PC-3 (cell line): ENCODE measurements at regions not wholly inside any gene's neighbourhood (a gene's known extent, or its start where the extent isn't known, plus 50 kb on each side); places are given as distances from the start of the nearest gene placed in this dataset.

ENCODE experiments used
- ATAC-seq: fragments of 200-7000 bp; cut with Tn5 transposase; 2 replicates; pipeline ENCODE4 v1.9.1; 2020; ENCODE audit warnings: mild to moderate bottlenecking, moderate library complexity
- BruUV-seq: library from RNA; stranded (reverse); fragments of 400-500 nt; replicated peaks from 2 replicates; lab custom pipeline; 2021; lab: Mats Ljungman, UMichigan
- CTCF ChIA-PET: fragments of 300-600 bp; sonication (Branson Sonifier 250); formaldehyde crosslinking; loops from one replicate; lab custom pipeline; 2022; ENCODE audit warnings: antibody characterized with exemption; lab: Charles Lee
- POLR2A ChIA-PET: fragments of 300-600 bp; sonication (Branson Sonifier 250); formaldehyde crosslinking; loops from one replicate; lab custom pipeline; 2022; ENCODE audit warnings: antibody characterized with exemption; ENCODE audit not compliant: unreplicated experiment; lab: Charles Lee
- DNase-seq: peaks from one replicate; pipeline ENCODE4 v3.0.0-alpha.2; 2015
- H2AFZ ChIP-seq: fragments of 300-600 bp; sonication (generic); 2 replicates; pipeline ENCODE4 v1.6.0; 2016; ENCODE audit warnings: antibody characterized with exemption, low read length
- H3F3A ChIP-seq: fragments of 300-600 bp; sonication (generic); one replicate; pipeline ENCODE4 v1.6.0; 2017; ENCODE audit warnings: antibody characterized with exemption, low read length, control low read depth, mild to moderate bottlenecking; ENCODE audit not compliant: unreplicated experiment
- H3K27ac ChIP-seq: fragments of 300-600 bp; sonication (generic); 2 replicates; pipeline ENCODE4 v1.5.1; 2016; ENCODE audit warnings: mild to moderate bottlenecking, low read length
- H3K27me3 ChIP-seq: fragments of 300-600 bp; sonication (generic); 2 replicates; pipeline ENCODE4 v1.6.1; 2016; ENCODE audit warnings: low read length, mixed read lengths
- H3K36me3 ChIP-seq: fragments of 300-600 bp; sonication (generic); 2 replicates; pipeline ENCODE4 v1.6.1; 2016; ENCODE audit warnings: low read depth, mixed run types, low read length, mixed read lengths
- H3K4me1 ChIP-seq: fragments of 300-600 bp; sonication (generic); 2 replicates; pipeline ENCODE4 v1.5.1; 2016; ENCODE audit warnings: low read length; ENCODE audit not compliant: insufficient read depth
- H3K4me2 ChIP-seq: fragments of 300-600 bp; sonication (generic); 2 replicates; pipeline ENCODE4 v1.6.0; 2016; ENCODE audit warnings: low read length
- H3K4me3 ChIP-seq: fragments of 300-600 bp; sonication (generic); 2 replicates; pipeline ENCODE4 v1.5.1; 2016; ENCODE audit warnings: mild to moderate bottlenecking, low read length, mixed read lengths
- H3K79me2 ChIP-seq: fragments of 300-600 bp; sonication (generic); 2 replicates; pipeline ENCODE4 v1.6.1; 2017; ENCODE audit warnings: low read length, mixed read lengths
- H3K9ac ChIP-seq: fragments of 300-600 bp; sonication (generic); 2 replicates; pipeline ENCODE4 v1.6.0; 2016; ENCODE audit warnings: mild to moderate bottlenecking, low read length
- H3K9me2 ChIP-seq: fragments of 300-600 bp; sonication (generic); replicated peaks from 2 replicates; pipeline ENCODE4 v1.6.1; 2016; ENCODE audit warnings: mixed run types, low read length, mixed read lengths
- H3K9me3 ChIP-seq: fragments of 300-600 bp; sonication (generic); 2 replicates; pipeline ENCODE4 v1.6.1; 2016; ENCODE audit warnings: low read length, mixed read lengths
- H4K20me1 ChIP-seq: fragments of 300-600 bp; sonication (generic); 2 replicates; pipeline ENCODE4 v1.6.1; 2016; ENCODE audit warnings: low read length, mixed read lengths
- CTCF ChIP-seq: fragments of 300-600 bp; sonication (generic); conservative IDR thresholded peaks from 2 replicates; pipeline ENCODE4 v1.5.1; 2017; ENCODE audit warnings: antibody characterized with exemption, low read depth, mild to moderate bottlenecking, low read length
- EZH2 ChIP-seq: fragments of 300-600 bp; sonication (generic); IDR thresholded peaks from one replicate; pipeline ENCODE4 v1.6.1; 2017; ENCODE audit warnings: antibody characterized with exemption, mild to moderate bottlenecking, low read length; ENCODE audit not compliant: unreplicated experiment
- EZH2phosphoT487 ChIP-seq: fragments of 300-600 bp; sonication (generic); IDR thresholded peaks from 2 replicates; pipeline ENCODE4 v1.6.1; 2018; ENCODE audit warnings: mild to moderate bottlenecking, antibody characterized with exemption, low read length, borderline replicate concordance
- intact Hi-C: fragments of 100-400 bp; cut with micrococcal nuclease; formaldehyde crosslinking; loops from 2 replicates; pipeline ENCODE4 v1.9.0; 2023

- Histone ChIP-seq H3K27me3 (no peaks in the 10 kb centered on the region), H3K4me2 (no peak overlapping the region), H3K9me3 (peaks cover 7% of the 10 kb centered on the region), H3K36me3 (no peaks in the 10 kb centered on the region), H3K4me3 (no peak overlapping the region), H3F3A (no peaks in the 10 kb centered on the region), H3K79me2 (no peaks in the 10 kb centered on the region), H2AFZ (no peak overlapping the region), H3K9ac (no peak overlapping the region), H3K27ac (no peak overlapping the region), H3K9me2 (no peaks in the 10 kb centered on the region), H4K20me1 (no peaks in the 10 kb centered on the region), H3K4me1 (peaks cover 12% of the 10 kb centered on the region; the same call in 1 of the 2 replicates)
- POLR2A ChIA-PET, result no interaction called here
- ATAC-seq, result no peak
- BruUV-seq, result no TSS peak
- TF ChIP-seq EZH2phosphoT487 (no peak), EZH2 (no peak), CTCF (no peak)
- intact Hi-C loops, result no loop called here
- CTCF ChIA-PET, result no interaction called here
- no peak for DNase-seq
These were observed 463.0 kb downstream of the EPHA3 start for GRCh38 chr3:89570465-89570864.

- no peaks in the 10 kb centered on the region for H3K9me2 ChIP-seq
- TF ChIP-seq EZH2 (no peak), EZH2phosphoT487 (no peak), CTCF (no peak)
- intact Hi-C loops, result no loop called here
- no peak overlapping the region for H3K4me2 ChIP-seq
- POLR2A ChIA-PET, result no interaction called here
- DNase-seq (no peak), ATAC-seq (no peak)
- no peaks in the 10 kb centered on the region for H3K27me3 ChIP-seq
- CTCF ChIA-PET, result no interaction called here
- H3K36me3 ChIP-seq, result no peaks in the 10 kb centered on the region
- no TSS peak for BruUV-seq
- no peak overlapping the region for H2AFZ ChIP-seq
- H3F3A ChIP-seq, result no peaks in the 10 kb centered on the region
- 0 out of 2 replicates have a peak, but pooled peaks cover under 1% of the 10 kb centered on the region for H3K9me3 ChIP-seq
- peaks cover 11% of the 10 kb centered on the region; the same call in 1 of the 2 replicates for H3K4me1 ChIP-seq
- H3K9ac ChIP-seq, result no peak overlapping the region
- H3K4me3 ChIP-seq, result no peak overlapping the region
- H3K27ac ChIP-seq, result no peak overlapping the region
- no peaks in the 10 kb centered on the region for H3K79me2 ChIP-seq
- H4K20me1 ChIP-seq, result no peaks in the 10 kb centered on the region
These were observed 463.9 kb downstream of the EPHA3 start for GRCh38 chr3:89571298-89571697.

GRCh38 chr3:89571707-89572106 lies 464.3 kb downstream of the EPHA3 start:
- no peaks in the 10 kb centered on the region for H3K9me3 ChIP-seq
- no peak for TF ChIP-seq EZH2phosphoT487
- no peak for TF ChIP-seq EZH2
- TF ChIP-seq CTCF, result no peak
- no peaks in the 10 kb centered on the region for H3F3A ChIP-seq
- no peaks in the 10 kb centered on the region for H3K36me3 ChIP-seq
- ChIA-PET CTCF (no interaction called here), POLR2A (no interaction called here)
- no peaks in the 10 kb centered on the region for H3K9me2 ChIP-seq
- H3K4me1 ChIP-seq, result peaks cover 12% of the 10 kb centered on the region
- 0 out of 2 replicates have a peak overlapping the region, but pooled peaks have one; percentile 11 for H3K4me2 ChIP-seq
- H3K27ac ChIP-seq, result no peak overlapping the region
- H2AFZ ChIP-seq, result no peak overlapping the region
- H3K27me3 ChIP-seq, result no peaks in the 10 kb centered on the region
- H3K79me2 ChIP-seq, result no peaks in the 10 kb centered on the region
- no TSS peak for BruUV-seq
- intact Hi-C loops, result no loop called here
- H3K9ac ChIP-seq, result no peak overlapping the region
- ATAC-seq (no peak), DNase-seq (no peak)
- no peaks in the 10 kb centered on the region for H4K20me1 ChIP-seq
- no peak overlapping the region for H3K4me3 ChIP-seq
